ENCODE measurements at regions not wholly inside any gene's neighbourhood (a gene's known extent, or its start where the extent isn't known, plus 50 kb on each side); places are given as distances from the start of the nearest gene placed in this dataset.

- H3K27ac ChIP-seq (ENCODE audit: low read depth, low read length), result no peak overlapping the region
- no peaks in the 10 kb centered on the region for H3K27me3 ChIP-seq (ENCODE audit: insufficient read depth, low read length)
- no peak overlapping the region for H2AFZ ChIP-seq (ENCODE audit: low read length, unreplicated experiment)
- no peak overlapping the region for H3K4me3 ChIP-seq (ENCODE audit: low read depth, low read length)
- H3K36me3 ChIP-seq (ENCODE audit: insufficient read depth, low read length), result no peaks in the 10 kb centered on the region
- H3K4me1 ChIP-seq (ENCODE audit: control insufficient read depth, insufficient read depth, low read length, unreplicated experiment), result peaks cover 16% of the 10 kb centered on the region
- no peaks in the 10 kb centered on the region for H3K79me2 ChIP-seq (ENCODE audit: control insufficient read depth, insufficient read depth, low read length, unreplicated experiment)
Observed at GRCh38 chrX:13903405-13903804, 86.5 kb upstream of the GPM6B start.

GRCh38 chrX:13902406-13902805 is 85.5 kb upstream of the GPM6B start:
- no peak overlapping the region for H3K27ac ChIP-seq (ENCODE audit: low read depth, low read length)
- H3K79me2 ChIP-seq (ENCODE audit: control insufficient read depth, insufficient read depth, low read length, unreplicated experiment), result no peaks in the 10 kb centered on the region
- no peaks in the 10 kb centered on the region for H3K27me3 ChIP-seq (ENCODE audit: insufficient read depth, low read length)
- H2AFZ ChIP-seq (ENCODE audit: low read length, unreplicated experiment), result no peak overlapping the region
- H3K4me3 ChIP-seq (ENCODE audit: low read depth, low read length), result no peak overlapping the region
- no peaks in the 10 kb centered on the region for H3K36me3 ChIP-seq (ENCODE audit: insufficient read depth, low read length)
- peaks cover 19% of the 10 kb centered on the region for H3K4me1 ChIP-seq (ENCODE audit: control insufficient read depth, insufficient read depth, low read length, unreplicated experiment)

- Histone ChIP-seq H3K4me1 (ENCODE audit: control insufficient read depth, insufficient read depth, low read length, unreplicated experiment) (peaks cover 19% of the 10 kb centered on the region), H3K27me3 (ENCODE audit: insufficient read depth, low read length) (no peaks in the 10 kb centered on the region), H3K27ac (ENCODE audit: low read depth, low read length) (no peak overlapping the region), H3K79me2 (ENCODE audit: control insufficient read depth, insufficient read depth, low read length, unreplicated experiment) (no peaks in the 10 kb centered on the region), H3K4me3 (ENCODE audit: low read depth, low read length) (no peak overlapping the region), H3K36me3 (ENCODE audit: insufficient read depth, low read length) (no peaks in the 10 kb centered on the region), H2AFZ (ENCODE audit: low read length, unreplicated experiment) (no peak overlapping the region)
Observed at GRCh38 chrX:13901354-13901753, 84.5 kb upstream of the GPM6B start.

- peaks cover 22% of the 10 kb centered on the region for H3K4me1 ChIP-seq (ENCODE audit: control insufficient read depth, insufficient read depth, low read length, unreplicated experiment)
- no peak overlapping the region for H3K4me3 ChIP-seq (ENCODE audit: low read depth, low read length)
- H3K79me2 ChIP-seq (ENCODE audit: control insufficient read depth, insufficient read depth, low read length, unreplicated experiment), result no peaks in the 10 kb centered on the region
- H3K36me3 ChIP-seq (ENCODE audit: insufficient read depth, low read length), result no peaks in the 10 kb centered on the region
- H2AFZ ChIP-seq (ENCODE audit: low read length, unreplicated experiment), result no peak overlapping the region
- H3K27ac ChIP-seq (ENCODE audit: low read depth, low read length), result no peak overlapping the region
- no peaks in the 10 kb centered on the region for H3K27me3 ChIP-seq (ENCODE audit: insufficient read depth, low read length)
Observed at GRCh38 chrX:13900351-13900750, 83.5 kb upstream of the GPM6B start.

- peaks cover 29% of the 10 kb centered on the region for H3K4me1 ChIP-seq (ENCODE audit: control insufficient read depth, insufficient read depth, low read length, unreplicated experiment)
- H3K4me3 ChIP-seq (ENCODE audit: low read depth, low read length), result no peak overlapping the region; the same call in 1 of the 2 replicates
- no peaks in the 10 kb centered on the region for H3K79me2 ChIP-seq (ENCODE audit: control insufficient read depth, insufficient read depth, low read length, unreplicated experiment)
- peak overlapping the region; percentile 54 for H3K27ac ChIP-seq (ENCODE audit: low read depth, low read length)
- H3K27me3 ChIP-seq (ENCODE audit: insufficient read depth, low read length), result no peaks in the 10 kb centered on the region
- H3K36me3 ChIP-seq (ENCODE audit: insufficient read depth, low read length), result no peaks in the 10 kb centered on the region
- no peak overlapping the region for H2AFZ ChIP-seq (ENCODE audit: low read length, unreplicated experiment)
Observed at GRCh38 chrX:13899607-13900006, 82.7 kb upstream of the GPM6B start.

- Histone ChIP-seq H3K4me1 (ENCODE audit: control insufficient read depth, insufficient read depth, low read length, unreplicated experiment) (peaks cover 39% of the 10 kb centered on the region), H2AFZ (ENCODE audit: low read length, unreplicated experiment) (no peak overlapping the region), H3K27me3 (ENCODE audit: insufficient read depth, low read length) (no peaks in the 10 kb centered on the region), H3K79me2 (ENCODE audit: control insufficient read depth, insufficient read depth, low read length, unreplicated experiment) (no peaks in the 10 kb centered on the region), H3K27ac (ENCODE audit: low read depth, low read length) (peak overlapping the region; percentile 52), H3K4me3 (ENCODE audit: low read depth, low read length) (no peak overlapping the region), H3K36me3 (ENCODE audit: insufficient read depth, low read length) (no peaks in the 10 kb centered on the region)
Observed at GRCh38 chrX:13898603-13899002, 81.7 kb upstream of the GPM6B start.

- no peak overlapping the region for H2AFZ ChIP-seq (ENCODE audit: low read length, unreplicated experiment)
- peak overlapping the region; percentile 52 for H3K27ac ChIP-seq (ENCODE audit: low read depth, low read length)
- H3K27me3 ChIP-seq (ENCODE audit: insufficient read depth, low read length), result no peaks in the 10 kb centered on the region
- H3K4me1 ChIP-seq (ENCODE audit: control insufficient read depth, insufficient read depth, low read length, unreplicated experiment), result peaks cover 40% of the 10 kb centered on the region
- H3K36me3 ChIP-seq (ENCODE audit: insufficient read depth, low read length), result no peaks in the 10 kb centered on the region
- no peaks in the 10 kb centered on the region for H3K79me2 ChIP-seq (ENCODE audit: control insufficient read depth, insufficient read depth, low read length, unreplicated experiment)
- H3K4me3 ChIP-seq (ENCODE audit: low read depth, low read length), result no peak overlapping the region
Observed at GRCh38 chrX:13898083-13898482, 81.2 kb upstream of the GPM6B start.

GRCh38 chrX:13897566-13897965 is 80.7 kb upstream of the GPM6B start:
- Histone ChIP-seq H3K4me3 (ENCODE audit: low read depth, low read length) (no peak overlapping the region), H3K4me1 (ENCODE audit: control insufficient read depth, insufficient read depth, low read length, unreplicated experiment) (peaks cover 40% of the 10 kb centered on the region), H3K79me2 (ENCODE audit: control insufficient read depth, insufficient read depth, low read length, unreplicated experiment) (no peaks in the 10 kb centered on the region), H2AFZ (ENCODE audit: low read length, unreplicated experiment) (no peak overlapping the region), H3K27me3 (ENCODE audit: insufficient read depth, low read length) (no peaks in the 10 kb centered on the region), H3K36me3 (ENCODE audit: insufficient read depth, low read length) (no peaks in the 10 kb centered on the region), H3K27ac (ENCODE audit: low read depth, low read length) (no peak overlapping the region)

GRCh38 chrX:13894888-13895565 is 78.1 kb upstream of the GPM6B start:
- Histone ChIP-seq H2AFZ (ENCODE audit: low read length, unreplicated experiment) (peak overlapping the region; percentile 60), H3K79me2 (ENCODE audit: control insufficient read depth, insufficient read depth, low read length, unreplicated experiment) (no peaks in the 10 kb centered on the region), H3K4me1 (ENCODE audit: control insufficient read depth, insufficient read depth, low read length, unreplicated experiment) (peaks cover 40% of the 10 kb centered on the region), H3K4me3 (ENCODE audit: low read depth, low read length) (no peak overlapping the region), H3K27me3 (ENCODE audit: insufficient read depth, low read length) (no peaks in the 10 kb centered on the region), H3K27ac (ENCODE audit: low read depth, low read length) (peak overlapping the region; percentile 83), H3K36me3 (ENCODE audit: insufficient read depth, low read length) (no peaks in the 10 kb centered on the region)

- Histone ChIP-seq H3K27me3 (ENCODE audit: insufficient read depth, low read length) (no peaks in the 10 kb centered on the region), H2AFZ (ENCODE audit: low read length, unreplicated experiment) (no peak overlapping the region), H3K79me2 (ENCODE audit: control insufficient read depth, insufficient read depth, low read length, unreplicated experiment) (no peaks in the 10 kb centered on the region), H3K4me3 (ENCODE audit: low read depth, low read length) (no peak overlapping the region), H3K4me1 (ENCODE audit: control insufficient read depth, insufficient read depth, low read length, unreplicated experiment) (peaks cover 28% of the 10 kb centered on the region), H3K36me3 (ENCODE audit: insufficient read depth, low read length) (no peaks in the 10 kb centered on the region), H3K27ac (ENCODE audit: low read depth, low read length) (peak overlapping the region; percentile 83)
Observed at GRCh38 chrX:13893826-13894225, 76.9 kb upstream of the GPM6B start.

- H3K79me2 ChIP-seq (ENCODE audit: control insufficient read depth, insufficient read depth, low read length, unreplicated experiment), result no peaks in the 10 kb centered on the region
- H3K27me3 ChIP-seq (ENCODE audit: insufficient read depth, low read length), result no peaks in the 10 kb centered on the region
- peaks cover 21% of the 10 kb centered on the region for H3K4me1 ChIP-seq (ENCODE audit: control insufficient read depth, insufficient read depth, low read length, unreplicated experiment)
- no peak overlapping the region for H3K4me3 ChIP-seq (ENCODE audit: low read depth, low read length)
- H2AFZ ChIP-seq (ENCODE audit: low read length, unreplicated experiment), result no peak overlapping the region
- H3K36me3 ChIP-seq (ENCODE audit: insufficient read depth, low read length), result no peaks in the 10 kb centered on the region
- H3K27ac ChIP-seq (ENCODE audit: low read depth, low read length), result no peak overlapping the region
Observed at GRCh38 chrX:13892856-13893255, 76.0 kb upstream of the GPM6B start.

Measured in ACC112 (cell line).